ENCODE measurements at regions not wholly inside any gene's neighbourhood (a gene's known extent, or its start where the extent isn't known, plus 50 kb on each side); places are given as distances from the start of the nearest gene placed in this dataset.

DNA sequence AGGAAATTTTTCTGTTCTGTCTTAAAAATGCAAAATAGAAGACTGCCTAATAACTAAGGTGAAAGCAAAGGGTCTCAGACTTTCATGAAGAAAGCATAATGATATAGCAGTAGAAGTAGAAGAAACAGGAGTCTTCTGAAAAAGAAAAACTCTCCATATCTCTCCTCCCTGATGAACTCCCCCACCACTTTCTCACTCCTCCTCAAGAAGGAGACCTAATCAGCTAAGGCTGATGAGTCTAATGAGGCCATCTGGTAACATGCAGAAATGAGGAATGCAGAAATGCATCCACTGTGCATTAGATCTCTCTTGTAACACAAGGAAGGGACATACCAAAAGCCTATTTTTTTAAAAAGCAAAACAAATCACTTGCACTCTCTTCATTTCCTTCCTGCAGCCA lies 273.7 kb upstream of the UBE2E3 start:
- TF ChIP-seq, protein P1, sequence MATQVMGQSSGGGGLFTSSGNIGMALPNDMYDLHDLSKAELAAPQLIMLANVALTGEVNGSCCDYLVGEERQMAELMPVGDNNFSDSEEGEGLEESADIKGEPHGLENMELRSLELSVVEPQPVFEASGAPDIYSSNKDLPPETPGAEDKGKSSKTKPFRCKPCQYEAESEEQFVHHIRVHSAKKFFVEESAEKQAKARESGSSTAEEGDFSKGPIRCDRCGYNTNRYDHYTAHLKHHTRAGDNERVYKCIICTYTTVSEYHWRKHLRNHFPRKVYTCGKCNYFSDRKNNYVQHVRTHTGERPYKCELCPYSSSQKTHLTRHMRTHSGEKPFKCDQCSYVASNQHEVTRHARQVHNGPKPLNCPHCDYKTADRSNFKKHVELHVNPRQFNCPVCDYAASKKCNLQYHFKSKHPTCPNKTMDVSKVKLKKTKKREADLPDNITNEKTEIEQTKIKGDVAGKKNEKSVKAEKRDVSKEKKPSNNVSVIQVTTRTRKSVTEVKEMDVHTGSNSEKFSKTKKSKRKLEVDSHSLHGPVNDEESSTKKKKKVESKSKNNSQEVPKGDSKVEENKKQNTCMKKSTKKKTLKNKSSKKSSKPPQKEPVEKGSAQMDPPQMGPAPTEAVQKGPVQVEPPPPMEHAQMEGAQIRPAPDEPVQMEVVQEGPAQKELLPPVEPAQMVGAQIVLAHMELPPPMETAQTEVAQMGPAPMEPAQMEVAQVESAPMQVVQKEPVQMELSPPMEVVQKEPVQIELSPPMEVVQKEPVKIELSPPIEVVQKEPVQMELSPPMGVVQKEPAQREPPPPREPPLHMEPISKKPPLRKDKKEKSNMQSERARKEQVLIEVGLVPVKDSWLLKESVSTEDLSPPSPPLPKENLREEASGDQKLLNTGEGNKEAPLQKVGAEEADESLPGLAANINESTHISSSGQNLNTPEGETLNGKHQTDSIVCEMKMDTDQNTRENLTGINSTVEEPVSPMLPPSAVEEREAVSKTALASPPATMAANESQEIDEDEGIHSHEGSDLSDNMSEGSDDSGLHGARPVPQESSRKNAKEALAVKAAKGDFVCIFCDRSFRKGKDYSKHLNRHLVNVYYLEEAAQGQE (tag by site-specific recombination; IDR thresholded peaks at IDR 0.05), result no peak
- TF ChIP-seq ZNF510 (tag by site-specific recombination; IDR thresholded peaks at IDR 0.05; ENCODE audit: insufficient replicate concordance) (no peak), ZNF184 (tag by site-specific recombination; IDR thresholded peaks at IDR 0.05) (no peak), ZBTB1 (tag by site-specific recombination; IDR thresholded peaks at IDR 0.05) (no peak), YY1 (tag by site-specific recombination; IDR thresholded peaks at IDR 0.05) (no peak), ZNF248 (tag by site-specific recombination; IDR thresholded peaks at IDR 0.05) (no peak)
- TF ChIP-seq, protein P2, sequence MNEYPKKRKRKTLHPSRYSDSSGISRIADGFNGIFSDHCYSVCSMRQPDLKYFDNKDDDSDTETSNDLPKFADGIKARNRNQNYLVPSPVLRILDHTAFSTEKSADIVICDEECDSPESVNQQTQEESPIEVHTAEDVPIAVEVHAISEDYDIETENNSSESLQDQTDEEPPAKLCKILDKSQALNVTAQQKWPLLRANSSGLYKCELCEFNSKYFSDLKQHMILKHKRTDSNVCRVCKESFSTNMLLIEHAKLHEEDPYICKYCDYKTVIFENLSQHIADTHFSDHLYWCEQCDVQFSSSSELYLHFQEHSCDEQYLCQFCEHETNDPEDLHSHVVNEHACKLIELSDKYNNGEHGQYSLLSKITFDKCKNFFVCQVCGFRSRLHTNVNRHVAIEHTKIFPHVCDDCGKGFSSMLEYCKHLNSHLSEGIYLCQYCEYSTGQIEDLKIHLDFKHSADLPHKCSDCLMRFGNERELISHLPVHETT (tag by site-specific recombination; IDR thresholded peaks at IDR 0.05), result no peak
- TF ChIP-seq, protein P3, sequence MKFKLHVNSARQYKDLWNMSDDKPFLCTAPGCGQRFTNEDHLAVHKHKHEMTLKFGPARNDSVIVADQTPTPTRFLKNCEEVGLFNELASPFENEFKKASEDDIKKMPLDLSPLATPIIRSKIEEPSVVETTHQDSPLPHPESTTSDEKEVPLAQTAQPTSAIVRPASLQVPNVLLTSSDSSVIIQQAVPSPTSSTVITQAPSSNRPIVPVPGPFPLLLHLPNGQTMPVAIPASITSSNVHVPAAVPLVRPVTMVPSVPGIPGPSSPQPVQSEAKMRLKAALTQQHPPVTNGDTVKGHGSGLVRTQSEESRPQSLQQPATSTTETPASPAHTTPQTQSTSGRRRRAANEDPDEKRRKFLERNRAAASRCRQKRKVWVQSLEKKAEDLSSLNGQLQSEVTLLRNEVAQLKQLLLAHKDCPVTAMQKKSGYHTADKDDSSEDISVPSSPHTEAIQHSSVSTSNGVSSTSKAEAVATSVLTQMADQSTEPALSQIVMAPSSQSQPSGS (tag by site-specific recombination; IDR thresholded peaks at IDR 0.05; ENCODE audit: low read depth), result no peak
- TF ChIP-seq, protein P4, sequence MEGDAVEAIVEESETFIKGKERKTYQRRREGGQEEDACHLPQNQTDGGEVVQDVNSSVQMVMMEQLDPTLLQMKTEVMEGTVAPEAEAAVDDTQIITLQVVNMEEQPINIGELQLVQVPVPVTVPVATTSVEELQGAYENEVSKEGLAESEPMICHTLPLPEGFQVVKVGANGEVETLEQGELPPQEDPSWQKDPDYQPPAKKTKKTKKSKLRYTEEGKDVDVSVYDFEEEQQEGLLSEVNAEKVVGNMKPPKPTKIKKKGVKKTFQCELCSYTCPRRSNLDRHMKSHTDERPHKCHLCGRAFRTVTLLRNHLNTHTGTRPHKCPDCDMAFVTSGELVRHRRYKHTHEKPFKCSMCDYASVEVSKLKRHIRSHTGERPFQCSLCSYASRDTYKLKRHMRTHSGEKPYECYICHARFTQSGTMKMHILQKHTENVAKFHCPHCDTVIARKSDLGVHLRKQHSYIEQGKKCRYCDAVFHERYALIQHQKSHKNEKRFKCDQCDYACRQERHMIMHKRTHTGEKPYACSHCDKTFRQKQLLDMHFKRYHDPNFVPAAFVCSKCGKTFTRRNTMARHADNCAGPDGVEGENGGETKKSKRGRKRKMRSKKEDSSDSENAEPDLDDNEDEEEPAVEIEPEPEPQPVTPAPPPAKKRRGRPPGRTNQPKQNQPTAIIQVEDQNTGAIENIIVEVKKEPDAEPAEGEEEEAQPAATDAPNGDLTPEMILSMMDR (tag by site-specific recombination; IDR thresholded peaks at IDR 0.05), result no peak
- TF ChIP-seq, protein P5, sequence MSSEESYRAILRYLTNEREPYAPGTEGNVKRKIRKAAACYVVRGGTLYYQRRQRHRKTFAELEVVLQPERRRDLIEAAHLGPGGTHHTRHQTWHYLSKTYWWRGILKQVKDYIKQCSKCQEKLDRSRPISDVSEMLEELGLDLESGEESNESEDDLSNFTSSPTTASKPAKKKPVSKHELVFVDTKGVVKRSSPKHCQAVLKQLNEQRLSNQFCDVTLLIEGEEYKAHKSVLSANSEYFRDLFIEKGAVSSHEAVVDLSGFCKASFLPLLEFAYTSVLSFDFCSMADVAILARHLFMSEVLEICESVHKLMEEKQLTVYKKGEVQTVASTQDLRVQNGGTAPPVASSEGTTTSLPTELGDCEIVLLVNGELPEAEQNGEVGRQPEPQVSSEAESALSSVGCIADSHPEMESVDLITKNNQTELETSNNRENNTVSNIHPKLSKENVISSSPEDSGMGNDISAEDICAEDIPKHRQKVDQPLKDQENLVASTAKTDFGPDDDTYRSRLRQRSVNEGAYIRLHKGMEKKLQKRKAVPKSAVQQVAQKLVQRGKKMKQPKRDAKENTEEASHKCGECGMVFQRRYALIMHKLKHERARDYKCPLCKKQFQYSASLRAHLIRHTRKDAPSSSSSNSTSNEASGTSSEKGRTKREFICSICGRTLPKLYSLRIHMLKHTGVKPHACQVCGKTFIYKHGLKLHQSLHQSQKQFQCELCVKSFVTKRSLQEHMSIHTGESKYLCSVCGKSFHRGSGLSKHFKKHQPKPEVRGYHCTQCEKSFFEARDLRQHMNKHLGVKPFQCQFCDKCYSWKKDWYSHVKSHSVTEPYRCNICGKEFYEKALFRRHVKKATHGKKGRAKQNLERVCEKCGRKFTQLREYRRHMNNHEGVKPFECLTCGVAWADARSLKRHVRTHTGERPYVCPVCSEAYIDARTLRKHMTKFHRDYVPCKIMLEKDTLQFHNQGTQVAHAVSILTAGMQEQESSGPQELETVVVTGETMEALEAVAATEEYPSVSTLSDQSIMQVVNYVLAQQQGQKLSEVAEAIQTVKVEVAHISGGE (tag by site-specific recombination; conservative IDR thresholded peaks at IDR 0.05; ENCODE audit: low read depth), result no peak
